Neural cell (in vitro differentiated cells): ENCODE measurements at regions not wholly inside any gene's neighbourhood (a gene's known extent, or its start where the extent isn't known, plus 50 kb on each side); places are given as distances from the start of the nearest gene placed in this dataset.

Source experiments
- CTCF ChIP-seq: fragments of 450-650 bp; IDR thresholded peaks from 2 replicates; pipeline ENCODE4 v1.5.1; 2014; ENCODE audit warnings: antibody characterized with exemption, mild to moderate bottlenecking, moderate library complexity; ENCODE audit not compliant: poor library complexity, severe bottlenecking
- EP300 ChIP-seq: fragments of 450-650 bp; conservative IDR thresholded peaks from 2 replicates; pipeline ENCODE4 v1.6.1; 2014; ENCODE audit warnings: antibody characterized with exemption, mild to moderate bottlenecking, moderate library complexity; ENCODE audit not compliant: poor library complexity, severe bottlenecking
- EZH2 ChIP-seq: fragments of 200-600, 300-800 bp; shearing (Covaris generic), sonication (generic); IDR thresholded peaks from 2 replicates; pipeline ENCODE4 v1.6.1; 2014; ENCODE audit warnings: antibody characterized with exemption, low read length, borderline replicate concordance, mild to moderate bottlenecking; ENCODE audit not compliant: insufficient read depth, poor library complexity, severe bottlenecking
- MXI1 ChIP-seq: fragments of 450-650 bp; conservative IDR thresholded peaks from 2 replicates; pipeline ENCODE4 v1.6.1; 2014; ENCODE audit warnings: antibody characterized with exemption, mild to moderate bottlenecking; ENCODE audit not compliant: poor library complexity, severe bottlenecking
- POLR2AphosphoS5 ChIP-seq: IDR thresholded peaks from 2 replicates; pipeline ENCODE4 v1.6.1; 2012
- RAD21 ChIP-seq: fragments of 450-650 bp; conservative IDR thresholded peaks from 2 replicates; pipeline ENCODE4 v1.6.1; 2014; ENCODE audit warnings: antibody characterized with exemption, mild to moderate bottlenecking, moderate library complexity
- REST ChIP-seq: IDR thresholded peaks from 2 replicates; pipeline ENCODE4 v1.6.1; 2012; ENCODE audit warnings: borderline replicate concordance
- SMC3 ChIP-seq: fragments of 450-650 bp; conservative IDR thresholded peaks from 2 replicates; pipeline ENCODE4 v1.6.1; 2014; ENCODE audit warnings: antibody characterized with exemption, mild to moderate bottlenecking, moderate library complexity; ENCODE audit not compliant: poor library complexity
- TAF1 ChIP-seq: IDR thresholded peaks from 2 replicates; pipeline ENCODE4 v1.6.1; 2012; ENCODE audit warnings: low read depth

- TF ChIP-seq EP300 (no peak), EZH2 (no peak), TAF1 (no peak), CTCF (no peak), REST (no peak), SMC3 (no peak), POLR2AphosphoS5 (no peak), MXI1 (no peak), RAD21 (no peak)
Observed at GRCh38 chr5:106862450-106863193, 808.1 kb downstream of the EFNA5 start.
